HEK293T (cell line): ENCODE measurements at regions not wholly inside any gene's neighbourhood (a gene's known extent, or its start where the extent isn't known, plus 50 kb on each side); places are given as distances from the start of the nearest gene placed in this dataset.
A peak's percentile ranks its signal among the peaks of the same experiment; 100 is the strongest.

Experiments used
- CTCF ChIA-PET: fragments of 350-600 bp; formaldehyde crosslinking; extraction: SDS; loops from one replicate; lab custom pipeline; 2021; ENCODE audit warnings: antibody characterized with exemption, inconsistent platforms; lab: Yijun Ruan, JAX
- POLR2A ChIA-PET: fragments of 350-600 bp; formaldehyde crosslinking; extraction: SDS; loops from one replicate; lab custom pipeline; 2020; ENCODE audit warnings: antibody characterized with exemption, inconsistent platforms; lab: Yijun Ruan, JAX
- DNase-seq: peaks from one replicate; pipeline ENCODE4 v3.0.0; 2012; ENCODE audit warnings: mixed read lengths; ENCODE audit errors: extremely low spot score
- ARNT ChIP-seq: fragments of 450-650 bp; IDR thresholded peaks from 2 replicates; pipeline ENCODE4 v1.6.1; 2017; ENCODE audit warnings: mild to moderate bottlenecking
- BHLHE40 ChIP-seq: fragments of 450-650 bp; IDR thresholded peaks from 2 replicates; pipeline ENCODE4 v1.6.1; 2016; ENCODE audit warnings: mild to moderate bottlenecking, moderate library complexity, borderline replicate concordance
- CTBP1 ChIP-seq: fragments of 450-650 bp; IDR thresholded peaks from 2 replicates; pipeline ENCODE4 v1.6.1; 2016; ENCODE audit warnings: borderline replicate concordance
- ELF4 ChIP-seq: fragments of 450-650 bp; IDR thresholded peaks from 2 replicates; pipeline ENCODE4 v1.6.1; 2017; ENCODE audit warnings: antibody characterized with exemption
- FOXA1 ChIP-seq: fragments of 450-650 bp; IDR thresholded peaks from 2 replicates; pipeline ENCODE4 v1.6.1; 2016; ENCODE audit warnings: mild to moderate bottlenecking
- FOXK2 ChIP-seq: fragments of 450-650 bp; IDR thresholded peaks from 2 replicates; pipeline ENCODE4 v1.6.1; 2016; ENCODE audit warnings: mild to moderate bottlenecking
- FOXM1 ChIP-seq: fragments of 450-650 bp; IDR thresholded peaks from 2 replicates; pipeline ENCODE4 v1.6.1; 2017; ENCODE audit warnings: mild to moderate bottlenecking, borderline replicate concordance
- HDGF ChIP-seq: fragments of 450-650 bp; IDR thresholded peaks from 2 replicates; pipeline ENCODE4 v1.6.1; 2017; ENCODE audit warnings: antibody characterized with exemption, borderline replicate concordance
- L3MBTL2 ChIP-seq: fragments of 450-650 bp; conservative IDR thresholded peaks from 2 replicates; pipeline ENCODE4 v1.6.1; 2016; ENCODE audit warnings: mild to moderate bottlenecking
- LEF1 ChIP-seq: fragments of 450-650 bp; IDR thresholded peaks from 2 replicates; pipeline ENCODE4 v1.6.1; 2017; ENCODE audit warnings: mild to moderate bottlenecking, borderline replicate concordance
- NFRKB ChIP-seq: fragments of 450-650 bp; IDR thresholded peaks from 2 replicates; pipeline ENCODE4 v1.6.1; 2016; ENCODE audit warnings: mild to moderate bottlenecking, moderate library complexity
- PKNOX1 ChIP-seq: fragments of 450-650 bp; IDR thresholded peaks from 2 replicates; pipeline ENCODE4 v1.6.1; 2016
- SP1 ChIP-seq: fragments of 450-650 bp; IDR thresholded peaks from 2 replicates; pipeline ENCODE4 v1.6.1; 2017
- SUZ12 ChIP-seq: fragments of 450-650 bp; IDR thresholded peaks from 2 replicates; pipeline ENCODE4 v1.6.1; 2016; ENCODE audit warnings: mild to moderate bottlenecking
- TARDBP ChIP-seq: fragments of 450-650 bp; IDR thresholded peaks from 2 replicates; pipeline ENCODE4 v1.6.1; 2016
- ZNF384 ChIP-seq: fragments of 450-650 bp; IDR thresholded peaks from 2 replicates; pipeline ENCODE4 v1.6.1; 2016

GRCh38 chr9:38227656-38228055 is 158.6 kb upstream of the SHB start:
- DNase-seq, result no peak
- ChIA-PET POLR2A (no interaction called here), CTCF (no interaction called here)
- TF ChIP-seq BHLHE40 (no peak), FOXM1 (no peak), ARNT (no peak), HDGF (no peak), NFRKB (no peak)

GRCh38 chr9:38227061-38227540 is 158.1 kb upstream of the SHB start:
- ChIA-PET CTCF (no interaction called here), POLR2A (no interaction called here)
- DNase-seq, result peak; percentile 58
- TF ChIP-seq ELF4 (no peak), FOXA1 (no peak), SP1 (no peak), TARDBP (no peak), NFRKB (no peak), ZNF384 (no peak), L3MBTL2 (no peak), SUZ12 (no peak), FOXM1 (no peak), FOXK2 (no peak), HDGF (no peak), BHLHE40 (no peak), ARNT (no peak), CTBP1 (no peak), PKNOX1 (no peak), LEF1 (no peak)

GRCh38 chr9:38226491-38226951 is 157.5 kb upstream of the SHB start:
- ChIA-PET CTCF (no interaction called here), POLR2A (no interaction called here)
- TF ChIP-seq SP1 (no peak), PKNOX1 (peak; percentile 25; the same call in 1 of the 2 replicates)
- peak; percentile 25 for DNase-seq

GRCh38 chr9:38224941-38225340 is 155.9 kb upstream of the SHB start:
- ChIA-PET CTCF (no interaction called here), POLR2A (no interaction called here)
- DNase-seq, result no peak
- TF ChIP-seq FOXA1, result no peak
- no peak for TF ChIP-seq TARDBP
- no peak for TF ChIP-seq HDGF
- no peak for TF ChIP-seq FOXM1
- TF ChIP-seq L3MBTL2, result no peak
- no peak for TF ChIP-seq NFRKB
- TF ChIP-seq SP1, result no peak
- no peak for TF ChIP-seq BHLHE40
- no peak for TF ChIP-seq ZNF384
- TF ChIP-seq SUZ12, result no peak
- TF ChIP-seq ARNT, result no peak
- no peak for TF ChIP-seq CTBP1

GRCh38 chr9:38216572-38216971 is 147.5 kb upstream of the SHB start:
- DNase-seq, result no peak
- TF ChIP-seq CTBP1, result no peak
- no peak for TF ChIP-seq ELF4
- TF ChIP-seq TARDBP, result no peak
- no peak for TF ChIP-seq SP1
- TF ChIP-seq FOXA1, result no peak
- TF ChIP-seq FOXM1, result no peak
- no peak for TF ChIP-seq SUZ12
- TF ChIP-seq LEF1, result no peak
- TF ChIP-seq FOXK2, result no peak
- no peak for TF ChIP-seq NFRKB
- TF ChIP-seq HDGF, result no peak
- TF ChIP-seq ZNF384, result no peak
- TF ChIP-seq ARNT, result no peak
- no peak for TF ChIP-seq BHLHE40
- ChIA-PET CTCF (interaction anchor here (0.7 kb wide), 1 partner anchor 13 kb away, joined by 5 read pairs; no protein-coding TSS in a partner anchor), POLR2A (no interaction called here)

- DNase-seq, result no peak
- POLR2A ChIA-PET, result no interaction called here
- TF ChIP-seq L3MBTL2 (no peak), CTBP1 (no peak), SUZ12 (no peak), SP1 (no peak), LEF1 (no peak), ARNT (no peak), PKNOX1 (no peak), ELF4 (no peak), BHLHE40 (no peak), TARDBP (no peak), FOXA1 (no peak), NFRKB (no peak), HDGF (no peak), FOXK2 (no peak), ZNF384 (no peak)
- CTCF ChIA-PET, result no interaction called here
Measured at GRCh38 chr9:38215465-38215864, 146.4 kb upstream of the SHB start.

GRCh38 chr9:38214432-38214831 is 145.4 kb upstream of the SHB start:
- POLR2A ChIA-PET, result no interaction called here
- CTCF ChIA-PET, result no interaction called here
- TF ChIP-seq FOXK2 (no peak), CTBP1 (no peak)

More at GRCh38 chr9:38214432-38214831, 145.4 kb upstream of the SHB start:
- no peak for DNase-seq
